Neural cell (in vitro differentiated cells): ENCODE measurements at regions not wholly inside any gene's neighbourhood (a gene's known extent, or its start where the extent isn't known, plus 50 kb on each side); places are given as distances from the start of the nearest gene placed in this dataset.

Source experiments
- POLR2AphosphoS5 ChIP-seq: IDR thresholded peaks from 2 replicates; pipeline ENCODE4 v1.6.1; 2012
- SMC3 ChIP-seq: fragments of 450-650 bp; conservative IDR thresholded peaks from 2 replicates; pipeline ENCODE4 v1.6.1; 2014; ENCODE audit warnings: antibody characterized with exemption, mild to moderate bottlenecking, moderate library complexity; ENCODE audit not compliant: poor library complexity
- TF ChIP-seq, protein P1 (sequence below): fragments of 450-650 bp; IDR thresholded peaks from 2 replicates; pipeline ENCODE4 v1.5.1; 2014; ENCODE audit warnings: antibody characterized with exemption, mild to moderate bottlenecking, moderate library complexity; ENCODE audit not compliant: poor library complexity, severe bottlenecking

DNA sequence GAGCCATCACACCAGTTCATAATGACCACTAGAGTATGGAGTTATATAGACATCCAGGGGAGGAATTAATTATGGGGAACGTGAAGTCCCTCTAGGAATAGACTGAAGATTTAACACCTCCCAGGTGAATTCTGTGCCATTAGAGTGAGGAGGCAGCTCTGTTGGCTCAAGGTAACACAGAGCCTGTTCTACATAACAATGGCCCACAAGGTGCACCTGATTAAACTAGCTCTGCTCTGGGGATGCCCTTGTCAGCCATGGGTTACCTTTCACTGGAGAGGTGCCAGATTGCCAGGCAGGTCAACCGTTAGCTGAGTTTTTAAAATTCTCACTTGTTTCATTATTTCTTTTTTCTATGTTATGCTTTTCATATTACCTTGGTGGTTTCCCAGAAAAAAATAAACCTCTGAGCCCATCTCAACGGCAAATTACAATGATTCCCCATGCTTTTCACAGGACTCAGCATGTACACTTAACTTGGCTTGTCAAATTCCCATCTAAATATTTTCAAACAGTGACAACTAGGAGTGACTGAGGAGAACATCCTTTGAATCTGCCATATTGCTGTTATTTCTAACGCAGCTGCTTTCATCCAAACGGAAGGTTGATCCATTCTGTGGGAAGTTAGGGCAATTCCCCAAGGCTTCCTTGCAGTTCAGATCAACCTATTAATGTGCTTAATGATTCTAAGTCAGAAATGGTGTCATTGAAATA is 512.9 kb downstream of the MCTP2 start:
- TF ChIP-seq, protein P1, sequence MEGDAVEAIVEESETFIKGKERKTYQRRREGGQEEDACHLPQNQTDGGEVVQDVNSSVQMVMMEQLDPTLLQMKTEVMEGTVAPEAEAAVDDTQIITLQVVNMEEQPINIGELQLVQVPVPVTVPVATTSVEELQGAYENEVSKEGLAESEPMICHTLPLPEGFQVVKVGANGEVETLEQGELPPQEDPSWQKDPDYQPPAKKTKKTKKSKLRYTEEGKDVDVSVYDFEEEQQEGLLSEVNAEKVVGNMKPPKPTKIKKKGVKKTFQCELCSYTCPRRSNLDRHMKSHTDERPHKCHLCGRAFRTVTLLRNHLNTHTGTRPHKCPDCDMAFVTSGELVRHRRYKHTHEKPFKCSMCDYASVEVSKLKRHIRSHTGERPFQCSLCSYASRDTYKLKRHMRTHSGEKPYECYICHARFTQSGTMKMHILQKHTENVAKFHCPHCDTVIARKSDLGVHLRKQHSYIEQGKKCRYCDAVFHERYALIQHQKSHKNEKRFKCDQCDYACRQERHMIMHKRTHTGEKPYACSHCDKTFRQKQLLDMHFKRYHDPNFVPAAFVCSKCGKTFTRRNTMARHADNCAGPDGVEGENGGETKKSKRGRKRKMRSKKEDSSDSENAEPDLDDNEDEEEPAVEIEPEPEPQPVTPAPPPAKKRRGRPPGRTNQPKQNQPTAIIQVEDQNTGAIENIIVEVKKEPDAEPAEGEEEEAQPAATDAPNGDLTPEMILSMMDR = no peak
- peak; percentile 84 for TF ChIP-seq POLR2AphosphoS5
- no peak for TF ChIP-seq SMC3
